ENCODE measurements at regions not wholly inside any gene's neighbourhood (a gene's known extent, or its start where the extent isn't known, plus 50 kb on each side); places are given as distances from the start of the nearest gene placed in this dataset.

GRCh38 chr2:42942214-42942989, 150.0 kb upstream of the HAAO start:
- TF ChIP-seq, protein P1, sequence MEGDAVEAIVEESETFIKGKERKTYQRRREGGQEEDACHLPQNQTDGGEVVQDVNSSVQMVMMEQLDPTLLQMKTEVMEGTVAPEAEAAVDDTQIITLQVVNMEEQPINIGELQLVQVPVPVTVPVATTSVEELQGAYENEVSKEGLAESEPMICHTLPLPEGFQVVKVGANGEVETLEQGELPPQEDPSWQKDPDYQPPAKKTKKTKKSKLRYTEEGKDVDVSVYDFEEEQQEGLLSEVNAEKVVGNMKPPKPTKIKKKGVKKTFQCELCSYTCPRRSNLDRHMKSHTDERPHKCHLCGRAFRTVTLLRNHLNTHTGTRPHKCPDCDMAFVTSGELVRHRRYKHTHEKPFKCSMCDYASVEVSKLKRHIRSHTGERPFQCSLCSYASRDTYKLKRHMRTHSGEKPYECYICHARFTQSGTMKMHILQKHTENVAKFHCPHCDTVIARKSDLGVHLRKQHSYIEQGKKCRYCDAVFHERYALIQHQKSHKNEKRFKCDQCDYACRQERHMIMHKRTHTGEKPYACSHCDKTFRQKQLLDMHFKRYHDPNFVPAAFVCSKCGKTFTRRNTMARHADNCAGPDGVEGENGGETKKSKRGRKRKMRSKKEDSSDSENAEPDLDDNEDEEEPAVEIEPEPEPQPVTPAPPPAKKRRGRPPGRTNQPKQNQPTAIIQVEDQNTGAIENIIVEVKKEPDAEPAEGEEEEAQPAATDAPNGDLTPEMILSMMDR (IDR thresholded peaks at IDR 0.05; ENCODE audit: low read depth, low read length), result no peak
- TF ChIP-seq EZH2phosphoT487 (IDR thresholded peaks at IDR 0.05; ENCODE audit: low read depth), result no peak
